NCI-H2196 treated with DMSO at 0.1 percent for 48 hours (cell line): ENCODE measurements at regions not wholly inside any gene's neighbourhood (a gene's known extent, or its start where the extent isn't known, plus 50 kb on each side); places are given as distances from the start of the nearest gene placed in this dataset.
"Not testable (repeated sequence)": the region's sequence is repeated elsewhere in the genome, so short reads cannot be mapped to it uniquely, and the experiment has no call there.

Experiments
- DNase-seq: peaks from one replicate; lab custom pipeline; 2025; ENCODE audit not compliant: unreplicated experiment; lab: John Stamatoyannopoulos, UW

DNA sequence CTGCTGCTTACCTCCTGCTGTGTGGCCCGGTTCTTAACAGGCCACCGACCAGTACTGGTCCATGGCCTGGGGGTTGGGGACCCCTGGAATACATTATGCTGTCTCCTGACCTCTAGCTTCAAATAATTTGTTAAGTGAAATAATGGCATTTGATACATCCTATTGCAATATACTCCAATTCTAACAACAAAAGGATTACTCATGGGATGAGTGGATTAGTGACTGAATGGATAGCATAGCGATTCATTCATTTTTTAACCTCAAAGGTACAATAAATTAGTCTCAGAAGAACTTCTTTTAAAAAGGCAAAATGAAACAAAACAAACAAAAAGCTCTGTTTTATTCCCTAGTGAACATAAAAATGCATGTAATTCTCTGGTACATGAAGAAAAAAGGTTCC lies 147.9 kb upstream of the PKP2 start:
- DNase-seq: no peak

DNA sequence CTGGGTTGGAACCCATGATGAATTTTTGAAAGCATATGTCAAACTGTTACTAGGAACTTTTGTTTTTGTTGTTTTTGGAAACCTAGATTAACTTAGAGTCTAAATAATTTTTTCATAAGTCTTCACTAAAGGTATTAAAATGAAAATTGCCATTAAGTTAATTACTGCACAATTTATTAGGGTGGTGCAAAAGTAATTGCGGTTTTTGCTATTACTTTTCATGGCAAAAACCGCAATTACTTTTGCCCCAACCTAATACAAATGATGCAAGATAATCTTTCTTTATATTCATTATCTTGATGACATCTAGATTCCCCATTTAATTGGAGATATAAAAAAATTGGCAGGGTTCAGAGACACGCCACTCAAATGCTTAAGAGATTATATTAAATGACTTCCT lies 145.0 kb upstream of the PKP2 start:
- DNase-seq: no peak

DNA sequence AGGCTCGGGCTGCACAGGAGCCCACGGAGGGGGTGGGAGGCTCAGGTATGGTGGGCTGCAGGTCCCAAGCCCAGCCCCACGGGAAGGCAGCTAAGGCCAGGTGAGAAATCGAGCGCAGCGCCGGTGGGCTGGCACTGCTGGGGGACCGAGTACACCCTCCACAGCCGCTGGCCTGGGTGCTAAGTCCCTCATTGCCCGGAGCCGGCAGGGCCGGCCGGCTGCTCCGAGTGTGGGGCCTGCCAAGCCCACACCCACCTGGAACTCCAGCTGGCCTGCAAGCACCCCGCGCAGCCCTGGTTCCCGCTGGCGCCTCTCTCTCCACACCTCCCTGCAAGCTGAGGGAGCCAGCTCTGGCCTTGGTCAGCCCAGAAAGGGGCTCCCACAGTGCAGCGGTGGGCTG lies 137.4 kb upstream of the PKP2 start:
- not testable (repeated sequence) for DNase-seq

DNA sequence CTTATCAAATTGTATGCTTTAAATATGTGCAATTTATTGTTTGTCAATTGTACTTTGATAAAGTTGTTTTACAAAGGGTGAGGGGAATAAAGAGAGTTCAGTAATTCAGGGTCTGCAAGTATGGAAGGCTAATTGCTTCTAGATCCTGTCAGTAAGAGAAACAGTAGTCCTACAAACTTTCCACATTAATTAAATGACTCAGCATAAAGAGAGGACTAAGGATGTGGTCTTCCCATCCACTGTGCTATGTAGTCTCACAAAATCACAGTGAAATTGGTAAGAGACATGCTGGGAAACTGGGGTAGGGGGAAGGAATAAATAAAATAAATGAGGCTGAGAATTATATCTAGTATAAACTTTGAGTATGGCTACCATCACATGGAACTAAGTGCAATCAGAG lies 130.2 kb upstream of the PKP2 start:
- no peak for DNase-seq

DNA sequence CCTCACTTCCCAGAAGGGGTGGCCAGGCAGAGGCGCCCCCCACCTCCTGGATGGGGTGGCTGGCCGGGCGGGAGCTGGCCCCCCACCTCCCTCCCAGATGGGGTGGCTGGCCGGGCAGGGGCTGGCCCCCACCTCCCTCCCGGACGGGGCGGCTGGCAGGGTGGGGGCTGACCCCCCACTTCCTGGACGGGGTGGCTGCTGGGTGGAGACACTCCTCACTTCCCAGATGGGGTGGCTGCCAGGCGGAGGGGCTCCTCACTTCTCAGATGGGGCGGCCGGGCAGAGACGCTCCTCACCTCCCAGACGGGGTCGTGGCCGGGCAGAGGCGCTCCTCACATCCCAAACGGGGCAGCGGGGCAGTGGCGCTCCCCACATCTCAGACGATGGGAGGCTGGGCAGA lies 126.1 kb upstream of the PKP2 start:
- DNase-seq: not testable (repeated sequence)

DNA sequence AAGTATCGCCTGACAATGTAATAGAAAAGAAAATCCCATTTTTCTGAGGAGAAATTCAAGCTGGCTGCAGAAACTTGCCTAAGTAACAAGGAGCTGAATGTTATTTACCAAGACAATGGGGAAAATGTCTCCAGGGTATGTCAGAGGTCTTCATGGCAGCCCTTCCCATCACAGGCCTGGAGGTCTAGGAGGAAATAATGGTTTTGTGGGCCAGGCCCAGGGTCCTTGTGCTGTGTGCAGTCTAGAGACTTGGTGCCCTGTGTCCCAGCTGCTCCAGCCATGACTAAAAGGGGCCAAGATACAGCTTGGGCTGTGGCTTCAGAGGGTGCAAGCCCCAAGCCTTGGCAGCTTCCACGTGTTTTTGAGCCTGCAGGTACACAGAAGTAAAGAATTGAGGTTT lies 120.5 kb upstream of the PKP2 start:
- DNase-seq: not testable (repeated sequence)

DNA sequence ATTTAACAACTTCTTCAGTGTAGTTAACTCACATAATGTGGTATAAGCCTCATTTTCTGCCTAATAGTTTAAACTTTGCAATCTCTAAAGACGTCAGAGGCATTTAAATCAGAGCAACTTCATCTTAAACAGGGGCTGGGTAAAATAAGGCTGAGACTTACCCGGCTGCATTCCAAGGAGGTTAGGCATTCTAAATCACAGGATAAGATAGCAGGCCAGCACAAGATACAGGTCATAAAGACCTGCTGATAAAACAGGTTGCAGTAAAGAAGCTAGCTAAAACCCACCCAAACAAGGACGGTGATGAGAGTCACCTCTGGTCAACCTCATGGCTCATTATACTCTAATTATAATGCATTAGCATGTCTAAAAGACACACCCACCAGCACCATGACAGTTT lies 115.6 kb upstream of the PKP2 start:
- DNase-seq: no peak

DNA sequence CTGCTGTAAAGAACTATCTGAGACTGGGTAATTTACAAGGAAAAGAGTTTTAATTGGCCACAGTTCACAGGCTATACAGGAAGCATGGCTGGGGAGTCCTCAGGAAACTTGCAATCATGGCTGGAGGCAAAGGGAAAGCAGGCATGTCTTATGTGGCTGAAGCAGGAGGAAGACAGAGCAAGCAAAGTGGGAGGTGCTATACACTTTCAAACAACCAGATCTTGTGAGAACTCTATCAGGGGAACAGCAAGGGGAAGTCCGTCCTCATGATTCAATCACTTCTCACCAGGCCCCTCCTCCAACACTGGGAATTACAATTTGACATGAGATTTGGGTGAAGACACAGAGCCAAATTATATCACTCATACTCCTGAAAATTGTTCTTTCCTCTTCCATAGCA lies 109.5 kb upstream of the PKP2 start:
- no peak for DNase-seq

DNA sequence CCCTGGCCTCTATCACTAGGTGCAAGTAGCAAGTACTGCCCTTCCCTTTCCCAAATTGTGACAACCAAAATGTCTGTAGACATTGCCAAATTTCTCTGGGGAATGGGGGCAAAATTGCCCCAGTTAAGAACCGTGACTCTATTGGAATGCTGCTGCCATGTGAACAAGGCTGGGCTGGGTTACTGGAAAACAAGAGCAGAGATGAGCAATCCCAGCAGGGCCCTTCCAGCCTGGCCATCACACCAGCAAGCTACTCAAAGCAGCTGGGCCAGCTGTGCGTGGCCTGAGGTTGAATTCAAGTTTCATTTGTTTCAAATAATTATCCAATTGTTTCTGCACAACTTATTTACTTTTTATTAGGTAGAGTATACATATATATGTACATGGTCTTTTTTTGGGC lies 103.4 kb upstream of the PKP2 start:
- no peak for DNase-seq

DNA sequence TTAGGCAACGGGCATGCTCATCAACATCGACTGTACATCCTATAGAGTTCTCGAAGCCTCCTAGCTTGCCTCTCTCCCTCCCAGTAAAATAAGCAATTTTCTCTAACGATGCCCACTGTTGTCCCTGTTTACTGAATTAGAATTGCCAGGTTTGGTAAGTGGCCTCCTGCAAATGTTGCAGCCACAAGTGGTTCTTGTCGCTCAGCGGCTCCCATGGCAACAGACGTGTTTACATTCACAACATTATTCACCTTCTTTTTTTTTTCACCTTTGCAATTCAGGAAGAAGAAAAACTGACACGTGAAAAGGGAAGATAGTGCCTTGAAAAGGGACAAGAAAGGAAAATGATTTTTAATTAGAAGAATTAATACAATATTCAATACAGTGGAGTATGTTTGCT lies 100.9 kb upstream of the PKP2 start:
- DNase-seq: no peak

DNA sequence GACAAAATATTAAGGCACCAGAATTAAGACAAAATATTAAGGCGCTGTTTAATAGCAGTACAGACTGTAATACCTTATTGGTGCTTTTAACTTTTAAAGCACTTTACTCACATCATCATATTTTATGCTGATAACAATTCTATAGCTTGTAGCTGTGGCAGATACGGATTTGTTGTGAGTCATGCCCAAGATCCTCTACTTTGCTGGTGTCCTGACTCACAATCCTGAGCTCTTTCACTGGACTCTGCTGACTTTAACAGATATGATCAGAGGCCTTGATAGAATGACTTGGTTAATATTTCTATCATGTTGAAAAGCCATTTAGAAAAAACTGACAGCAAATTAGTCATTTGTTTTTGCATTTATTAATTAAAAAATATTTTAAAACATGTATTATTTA lies 99.0 kb upstream of the PKP2 start:
- DNase-seq: no peak

DNA sequence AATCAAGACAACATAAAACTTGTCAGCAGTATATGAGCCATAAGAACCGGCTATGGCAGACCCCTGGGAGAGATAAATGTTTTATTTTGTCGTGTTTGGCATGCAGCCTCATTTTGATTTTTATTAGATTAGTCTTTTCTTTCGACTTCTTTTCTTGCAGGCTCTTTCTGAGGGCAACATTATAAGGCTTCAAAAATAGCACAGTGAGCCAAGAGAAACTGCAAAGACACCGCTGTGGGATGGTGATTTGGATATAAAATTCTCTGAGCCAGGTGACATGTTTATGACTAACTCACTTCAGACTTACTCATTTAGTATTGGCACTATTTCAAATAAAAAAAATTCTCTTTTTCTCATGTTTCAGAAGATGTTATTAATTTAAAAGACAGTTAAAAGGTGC lies 96.8 kb upstream of the PKP2 start:
- no peak for DNase-seq

DNA sequence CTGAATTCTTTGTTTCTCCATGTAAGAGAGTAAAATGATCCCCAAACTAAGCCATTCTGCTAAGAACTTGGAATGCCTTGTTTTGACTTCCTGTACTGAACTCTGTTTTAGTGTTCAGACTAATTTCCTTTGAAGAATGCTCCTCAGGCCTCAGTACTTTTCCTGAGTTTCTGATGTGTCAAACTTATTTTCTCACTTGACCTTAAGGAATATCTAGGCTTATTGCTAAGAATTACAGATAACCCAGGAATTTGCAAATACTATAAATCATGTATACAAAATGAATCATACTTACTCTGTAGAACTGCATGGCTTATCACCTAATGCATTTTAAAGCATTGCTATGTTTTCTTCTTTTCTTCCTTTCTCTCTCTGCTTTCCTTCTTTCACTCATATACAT lies 93.1 kb upstream of the PKP2 start:
- no peak for DNase-seq

DNA sequence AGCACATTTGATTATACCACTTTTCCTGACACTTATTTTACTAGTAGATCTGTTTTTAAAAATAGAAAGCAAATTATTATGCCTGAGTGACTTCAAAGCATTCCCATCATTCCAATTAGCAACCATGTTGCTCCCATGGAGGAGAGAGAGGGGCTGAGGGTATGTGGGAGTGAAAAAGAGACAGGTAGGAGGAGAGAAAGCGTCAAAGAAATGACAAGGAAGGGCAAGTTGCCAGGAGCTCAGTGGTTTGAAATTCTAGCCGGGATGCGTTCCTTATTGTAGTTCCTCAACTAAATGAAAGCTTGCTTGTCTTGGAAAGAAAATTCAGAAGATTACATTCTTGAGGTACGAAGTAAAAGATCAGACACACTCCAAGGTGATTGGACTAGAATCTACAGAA lies 92.4 kb upstream of the PKP2 start:
- DNase-seq: no peak

DNA sequence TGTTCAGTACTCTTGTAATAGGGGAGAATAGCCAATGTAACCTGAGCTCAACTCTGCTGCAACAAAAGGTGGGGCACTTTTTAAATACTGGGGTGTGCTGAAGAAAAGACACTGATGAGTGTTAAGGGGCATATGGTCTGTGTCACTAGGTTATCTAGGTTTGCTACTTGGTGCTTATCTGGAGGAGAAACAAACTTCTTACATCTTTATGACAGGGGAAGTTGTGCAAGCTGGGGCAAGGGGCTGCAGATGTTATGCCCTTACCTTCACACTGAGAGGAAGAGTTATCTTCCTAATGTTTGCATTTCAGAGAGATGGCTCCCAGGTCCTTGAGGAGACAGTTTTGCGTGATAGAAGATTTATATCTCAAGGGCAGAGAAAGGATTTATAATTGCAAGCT lies 90.9 kb upstream of the PKP2 start:
- DNase-seq: no peak

DNA sequence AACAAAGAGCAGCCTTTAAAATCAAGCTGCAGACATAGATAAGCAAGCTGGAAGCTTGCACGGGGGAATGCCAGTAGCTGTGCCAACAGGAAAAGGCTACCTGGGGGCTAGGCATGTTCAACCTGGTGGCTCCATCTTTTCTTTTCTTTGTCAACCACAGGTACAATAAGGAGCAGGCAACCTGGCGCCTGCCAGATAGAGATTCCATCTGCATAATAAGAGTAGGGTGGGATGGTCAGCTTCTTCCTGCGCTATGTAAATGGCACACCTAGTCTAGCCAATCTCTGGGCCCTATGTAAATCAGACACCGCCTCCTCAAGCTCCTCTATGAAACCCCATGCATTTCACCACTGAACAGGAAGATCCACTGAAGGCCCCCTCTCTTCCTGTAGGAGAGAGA lies 87.4 kb upstream of the PKP2 start:
- no peak for DNase-seq

DNA sequence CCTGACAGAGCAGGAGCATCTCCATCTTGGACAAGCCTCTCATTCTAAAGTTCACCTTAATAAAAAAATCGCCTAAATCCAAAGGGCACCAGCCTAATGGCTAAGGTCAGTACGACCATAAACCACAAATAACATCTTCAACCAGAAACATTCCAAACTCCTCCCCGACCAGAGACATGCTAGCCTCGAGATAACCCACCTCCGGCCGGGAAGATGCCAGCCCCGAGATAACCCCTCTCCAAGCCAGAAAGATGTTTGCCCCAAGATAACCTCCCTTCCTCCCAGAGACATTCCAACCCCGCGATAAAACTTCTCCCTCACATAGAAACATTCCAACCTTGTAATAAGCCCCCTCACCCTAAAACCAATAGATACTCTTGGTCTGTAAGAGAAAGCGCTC lies 86.8 kb upstream of the PKP2 start:
- DNase-seq: no peak

DNA sequence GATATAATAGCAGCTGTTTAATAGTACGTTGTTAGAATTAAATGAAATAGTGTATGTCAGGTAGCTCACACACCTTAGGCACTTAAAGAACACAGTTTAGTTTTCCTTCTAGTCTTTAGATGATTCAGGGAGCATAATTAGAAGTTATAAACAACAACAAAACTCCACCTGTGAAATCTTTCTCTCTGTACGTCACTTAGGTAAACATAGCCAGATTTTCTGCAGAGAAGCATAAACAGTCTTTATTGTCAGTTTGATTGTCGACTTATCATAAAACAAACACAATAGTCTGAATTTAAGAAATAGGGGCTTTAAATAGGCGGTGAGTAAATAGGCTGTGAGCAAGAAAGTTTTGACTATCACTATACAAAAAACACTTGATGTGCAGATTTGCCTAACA lies 84.6 kb upstream of the PKP2 start:
- DNase-seq: no peak

DNA sequence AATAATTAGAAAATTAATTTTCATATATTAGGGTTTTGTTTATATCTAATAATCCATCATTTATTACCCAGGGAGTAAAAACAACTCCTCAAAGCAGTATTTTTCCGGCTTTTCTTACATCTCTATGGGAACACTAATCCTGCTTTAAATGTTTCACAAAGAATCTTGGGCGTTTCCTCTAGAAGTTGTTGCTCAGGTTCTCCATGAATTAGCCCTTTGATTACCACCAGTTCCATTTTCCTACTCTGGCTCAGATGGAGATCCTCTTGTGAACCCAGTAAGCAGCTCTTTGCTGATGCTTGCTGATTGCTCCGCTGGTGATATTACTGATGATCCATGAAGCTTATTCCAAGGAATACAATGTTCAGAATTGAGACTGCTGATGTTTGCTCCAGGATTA lies 78.5 kb upstream of the PKP2 start:
- DNase-seq: no peak

DNA sequence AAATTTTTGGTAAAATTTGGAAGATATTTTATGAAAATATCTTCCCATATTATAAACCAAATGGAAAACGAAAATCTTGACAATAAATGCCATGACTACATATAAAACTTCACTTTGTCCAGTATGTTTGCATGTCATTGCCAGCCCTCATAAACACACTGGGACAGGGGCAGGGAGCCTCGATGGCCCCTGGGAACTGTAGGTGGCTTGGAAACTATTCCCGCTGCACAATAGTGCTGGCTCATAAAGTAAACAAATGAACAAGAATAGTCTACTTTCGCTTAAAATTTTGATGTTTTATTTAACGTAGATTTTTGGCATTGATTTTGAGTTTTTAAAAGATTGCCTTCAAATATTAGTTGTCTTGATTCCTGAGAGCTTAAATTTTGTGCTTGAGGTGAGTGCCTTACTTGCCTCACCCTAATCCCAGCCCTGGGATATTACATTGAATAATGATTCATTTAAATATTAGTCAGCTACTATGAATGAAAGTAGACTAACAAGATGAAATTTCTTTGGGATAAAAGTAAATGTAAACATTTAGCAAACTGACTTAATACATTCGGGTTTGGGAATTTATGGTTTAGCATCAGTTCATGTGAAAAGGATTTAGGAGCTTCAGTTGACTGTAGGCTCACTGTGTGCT lies 74.0 kb upstream of the PKP2 start:
- no peak for DNase-seq

DNA sequence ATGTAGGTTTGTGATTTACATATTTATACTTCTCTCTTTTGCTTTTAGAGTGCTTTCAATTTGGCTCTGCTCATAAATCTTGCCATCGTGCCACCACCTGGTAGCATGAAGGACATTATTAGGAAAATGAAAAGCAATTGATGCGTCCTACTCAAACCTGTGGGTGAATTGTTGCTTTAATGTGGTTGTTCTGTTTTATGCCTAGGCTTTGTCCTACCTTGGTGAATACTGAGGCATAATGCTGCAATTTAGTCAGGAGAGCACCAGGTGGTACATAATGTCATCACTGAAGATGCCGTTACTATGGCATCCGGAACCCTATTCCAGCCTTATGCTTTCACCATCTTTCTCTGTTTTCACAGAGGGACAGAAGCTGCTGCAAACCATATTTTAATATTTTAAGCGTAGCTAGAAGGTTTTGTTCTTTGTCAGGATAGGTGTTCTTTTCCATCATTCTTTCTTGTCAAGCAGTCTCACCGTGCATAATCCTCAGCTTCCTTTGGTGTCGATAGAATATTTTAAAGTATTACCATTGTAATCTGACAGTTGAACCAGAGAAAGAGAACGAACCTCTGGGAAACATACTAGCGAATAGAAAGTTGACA lies 68.5 kb upstream of the PKP2 start:
- DNase-seq: no peak

DNA sequence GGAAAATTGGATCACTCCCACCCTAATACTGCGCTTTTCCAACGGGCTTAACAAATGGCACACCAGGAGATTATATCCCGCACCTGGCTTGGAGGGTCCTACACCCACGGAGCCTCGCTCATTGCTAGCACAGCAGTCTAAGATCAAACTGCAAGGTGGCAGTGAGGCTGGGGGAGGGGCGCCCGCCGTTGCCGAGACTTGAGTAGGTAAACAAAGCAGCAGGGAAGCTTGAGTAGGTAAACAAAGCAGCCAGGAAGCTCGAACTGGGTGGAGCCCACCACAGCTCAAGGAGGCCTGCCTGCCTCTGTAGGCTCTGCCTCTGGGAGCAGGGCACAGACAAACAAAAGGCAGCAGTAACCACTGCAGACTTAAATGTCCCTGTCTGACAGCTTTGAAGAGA lies 59.8 kb upstream of the PKP2 start:
- DNase-seq: not testable (repeated sequence)

DNA sequence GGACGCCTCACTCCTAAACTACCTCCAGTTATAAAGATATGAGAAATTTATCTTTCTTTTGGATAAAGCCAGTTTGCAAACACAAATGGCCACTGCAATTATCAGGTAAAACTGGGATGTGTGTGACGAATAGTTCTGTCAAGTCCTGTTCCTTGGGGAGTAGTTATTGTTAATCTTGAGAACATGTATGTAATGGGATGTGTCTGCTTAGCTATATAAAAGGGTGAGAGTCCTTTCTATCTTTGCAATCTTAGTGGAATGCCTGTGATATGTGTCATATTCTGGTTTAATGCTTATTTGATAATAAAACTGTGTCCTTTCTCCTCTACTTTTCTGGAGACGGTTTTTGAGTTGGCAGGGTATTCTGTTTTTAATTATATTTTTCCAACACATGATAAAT lies 56.1 kb upstream of the PKP2 start:
- no peak for DNase-seq
